SJSA1 (cell line): ENCODE measurements at regions not wholly inside any gene's neighbourhood (a gene's known extent, or its start where the extent isn't known, plus 50 kb on each side); places are given as distances from the start of the nearest gene placed in this dataset.
"Not testable (repeated sequence)": the region's sequence is repeated elsewhere in the genome, so short reads cannot be mapped to it uniquely, and the experiment has no call there.

Source experiments
- DNase-seq, 2 experiments: peaks; one replicate each; pipeline ENCODE4 v3.0.0-alpha.2; 2015 to 2020; ENCODE audit warnings: low spot score in 2 of 2, low read depth in 1 of 2
- H3K27ac ChIP-seq: fragments of 250-450 bp; sonication (Bioruptor Pico); 2 replicates; pipeline ENCODE4 v1.5.1; 2020; ENCODE audit warnings: mild to moderate bottlenecking, moderate library complexity
- H3K27me3 ChIP-seq: fragments of 250-450 bp; sonication (Bioruptor Pico); replicated peaks from 2 replicates; pipeline ENCODE4 v1.5.1; 2020; ENCODE audit warnings: mild to moderate bottlenecking, moderate library complexity
- H3K36me3 ChIP-seq: fragments of 250-450 bp; sonication (Bioruptor Pico); 2 replicates; pipeline ENCODE4 v1.5.1; 2020; ENCODE audit warnings: mild to moderate bottlenecking
- H3K4me1 ChIP-seq: fragments of 250-450 bp; sonication (Bioruptor Pico); replicated peaks from 2 replicates; pipeline ENCODE4 v1.6.1; 2021; ENCODE audit warnings: mild to moderate bottlenecking
- H3K4me3 ChIP-seq: fragments of 250-450 bp; sonication (Bioruptor Pico); 2 replicates; pipeline ENCODE4 v1.5.1; 2020; ENCODE audit warnings: mild to moderate bottlenecking
- H3K9me3 ChIP-seq: fragments of 250-450 bp; sonication (Bioruptor Pico); replicated peaks from 2 replicates; pipeline ENCODE4 v1.5.1; 2020; ENCODE audit warnings: mild to moderate bottlenecking

- Histone ChIP-seq H3K9me3 (no peaks in the 10 kb centered on the region), H3K36me3 (no peaks in the 10 kb centered on the region), H3K27me3 (no peaks in the 10 kb centered on the region), H3K4me3 (no peak overlapping the region), H3K27ac (no peak overlapping the region), H3K4me1 (no peaks in the 10 kb centered on the region)
- no peak for DNase-seq
Measured at GRCh38 chr5:122612901-122613300, 162.0 kb upstream of the SNX2 start.

- H3K4me1 ChIP-seq, result no peaks in the 10 kb centered on the region
- no peak overlapping the region for H3K27ac ChIP-seq
- no peak for DNase-seq
- 0 out of 2 replicates have a peak, but pooled peaks cover 2% of the 10 kb centered on the region for H3K27me3 ChIP-seq
- H3K36me3 ChIP-seq, result no peaks in the 10 kb centered on the region
- no peak overlapping the region for H3K4me3 ChIP-seq
- H3K9me3 ChIP-seq, result no peaks in the 10 kb centered on the region
Measured at GRCh38 chr5:122615146-122615545, 159.7 kb upstream of the SNX2 start.

- DNase-seq, result no peak
- Histone ChIP-seq H3K27ac (no peak overlapping the region), H3K9me3 (no peaks in the 10 kb centered on the region), H3K4me1 (no peaks in the 10 kb centered on the region), H3K27me3 (0 out of 2 replicates have a peak, but pooled peaks cover 2% of the 10 kb centered on the region), H3K36me3 (no peaks in the 10 kb centered on the region), H3K4me3 (no peak overlapping the region)
Measured at GRCh38 chr5:122615832-122616231, 159.0 kb upstream of the SNX2 start.

- H3K27me3 ChIP-seq, DNase-seq, H3K27ac ChIP-seq, H3K4me1 ChIP-seq, H3K9me3 ChIP-seq, H3K4me3 ChIP-seq, H3K36me3 ChIP-seq: not testable (repeated sequence)
Measured at GRCh38 chr5:122618046-122618445, 156.8 kb upstream of the SNX2 start.

GRCh38 chr5:122620768-122621167 lies 154.1 kb upstream of the SNX2 start:
- not testable (repeated sequence) for H3K36me3 ChIP-seq, H3K9me3 ChIP-seq, H3K27ac ChIP-seq, H3K4me3 ChIP-seq, H3K4me1 ChIP-seq, DNase-seq, H3K27me3 ChIP-seq

- H3K4me3 ChIP-seq, H3K27me3 ChIP-seq, H3K36me3 ChIP-seq, DNase-seq, H3K27ac ChIP-seq, H3K4me1 ChIP-seq, H3K9me3 ChIP-seq: not testable (repeated sequence)
Measured at GRCh38 chr5:122628714-122629113, 146.2 kb upstream of the SNX2 start.

GRCh38 chr5:122629121-122629677 lies 145.7 kb upstream of the SNX2 start:
- DNase-seq, result no peak
- Histone ChIP-seq H3K4me3 (no peak overlapping the region), H3K4me1 (no peaks in the 10 kb centered on the region), H3K36me3 (no peaks in the 10 kb centered on the region), H3K27ac (no peak overlapping the region), H3K27me3 (peaks cover 8% of the 10 kb centered on the region; the same call in 1 of the 2 replicates), H3K9me3 (no peaks in the 10 kb centered on the region; the same call in 1 of the 2 replicates)

GRCh38 chr5:122638581-122638980 lies 136.3 kb upstream of the SNX2 start:
- Histone ChIP-seq H3K4me3 (no peak overlapping the region), H3K27ac (no peak overlapping the region), H3K9me3 (no peaks in the 10 kb centered on the region), H3K27me3 (no peaks in the 10 kb centered on the region), H3K36me3 (no peaks in the 10 kb centered on the region), H3K4me1 (no peaks in the 10 kb centered on the region)
- no peak for DNase-seq

- Histone ChIP-seq H3K27me3 (no peaks in the 10 kb centered on the region), H3K4me3 (no peak overlapping the region), H3K4me1 (no peaks in the 10 kb centered on the region), H3K9me3 (no peaks in the 10 kb centered on the region), H3K27ac (no peak overlapping the region), H3K36me3 (no peaks in the 10 kb centered on the region)
- no peak for DNase-seq
Measured at GRCh38 chr5:122639033-122639432, 135.8 kb upstream of the SNX2 start.

GRCh38 chr5:122639864-122640263 lies 135.0 kb upstream of the SNX2 start:
- DNase-seq, result no peak
- Histone ChIP-seq H3K27me3 (0 out of 2 replicates have a peak, but pooled peaks cover 1% of the 10 kb centered on the region), H3K4me1 (no peaks in the 10 kb centered on the region), H3K4me3 (no peak overlapping the region), H3K27ac (no peak overlapping the region), H3K36me3 (no peaks in the 10 kb centered on the region), H3K9me3 (no peaks in the 10 kb centered on the region)

- Histone ChIP-seq H3K4me1 (no peaks in the 10 kb centered on the region), H3K36me3 (no peaks in the 10 kb centered on the region), H3K4me3 (no peak overlapping the region), H3K27ac (no peak overlapping the region), H3K9me3 (no peaks in the 10 kb centered on the region), H3K27me3 (0 out of 2 replicates have a peak, but pooled peaks cover 9% of the 10 kb centered on the region)
- no peak for DNase-seq
Measured at GRCh38 chr5:122649080-122649479, 125.8 kb upstream of the SNX2 start.

- Histone ChIP-seq H3K27ac (no peak overlapping the region), H3K4me1 (0 out of 2 replicates have a peak, but pooled peaks cover 3% of the 10 kb centered on the region), H3K9me3 (no peaks in the 10 kb centered on the region), H3K27me3 (no peaks in the 10 kb centered on the region), H3K36me3 (no peaks in the 10 kb centered on the region), H3K4me3 (no peak overlapping the region)
- no peak for DNase-seq
Measured at GRCh38 chr5:122653087-122654017, 121.5 kb upstream of the SNX2 start.

GRCh38 chr5:122656160-122656559 lies 118.7 kb upstream of the SNX2 start:
- Histone ChIP-seq H3K9me3 (no peaks in the 10 kb centered on the region), H3K27ac (no peak overlapping the region), H3K36me3 (no peaks in the 10 kb centered on the region), H3K4me1 (0 out of 2 replicates have a peak, but pooled peaks cover 3% of the 10 kb centered on the region), H3K4me3 (no peak overlapping the region), H3K27me3 (no peaks in the 10 kb centered on the region)
- no peak for DNase-seq

GRCh38 chr5:122656577-122656976 lies 118.3 kb upstream of the SNX2 start:
- no peak for DNase-seq
- H3K4me1 ChIP-seq, result 0 out of 2 replicates have a peak, but pooled peaks cover 3% of the 10 kb centered on the region
- no peaks in the 10 kb centered on the region for H3K27me3 ChIP-seq
- no peak overlapping the region for H3K27ac ChIP-seq
- no peaks in the 10 kb centered on the region for H3K36me3 ChIP-seq
- no peak overlapping the region for H3K4me3 ChIP-seq
- no peaks in the 10 kb centered on the region for H3K9me3 ChIP-seq
